Stimulated activated naive CD8-positive, alpha-beta T cell treated with anti-CD3 and anti-CD28 coated beads, Interleukin-15, Interleukin-2, amounts not matched to agents 100 ng/mL and 50 ng/mL, for 24 hours (primary cell): ENCODE measurements at regions not wholly inside any gene's neighbourhood (a gene's known extent, or its start where the extent isn't known, plus 50 kb on each side); places are given as distances from the start of the nearest gene placed in this dataset.

Source experiments
- H3K27ac Mint-ChIP-seq: one replicate; pipeline ENCODE4 v1.8.0; 2021; ENCODE audit warnings: mild to moderate bottlenecking, mixed read lengths
- H3K27me3 Mint-ChIP-seq: one replicate; pipeline ENCODE4 v1.8.0; 2021; ENCODE audit warnings: mixed read lengths
- H3K36me3 Mint-ChIP-seq: one replicate; pipeline ENCODE4 v1.8.0; 2021; ENCODE audit warnings: low read depth, mixed read lengths
- H3K4me1 Mint-ChIP-seq: one replicate; pipeline ENCODE4 v1.8.0; 2021; ENCODE audit warnings: low read depth, mixed read lengths
- H3K4me3 Mint-ChIP-seq: one replicate; pipeline ENCODE4 v1.8.0; 2021; ENCODE audit warnings: mild to moderate bottlenecking, mixed read lengths
- H3K9me3 Mint-ChIP-seq: one replicate; pipeline ENCODE4 v1.8.0; 2021; ENCODE audit warnings: mixed read lengths

GRCh38 chr5:102010644-102011043 lies 285.4 kb downstream of the SLCO4C1 start:
- H3K4me1 Mint-ChIP-seq, result no peaks in the 10 kb centered on the region
- no peaks in the 10 kb centered on the region for H3K9me3 Mint-ChIP-seq
- H3K36me3 Mint-ChIP-seq, result no peaks in the 10 kb centered on the region
- H3K27me3 Mint-ChIP-seq, result no peaks in the 10 kb centered on the region
- no peak overlapping the region for H3K4me3 Mint-ChIP-seq
- no peak overlapping the region for H3K27ac Mint-ChIP-seq

GRCh38 chr5:101997235-101997634 lies 298.8 kb downstream of the SLCO4C1 start:
- no peak overlapping the region for H3K4me3 Mint-ChIP-seq
- no peaks in the 10 kb centered on the region for H3K27me3 Mint-ChIP-seq
- no peak overlapping the region for H3K27ac Mint-ChIP-seq
- H3K9me3 Mint-ChIP-seq, result no peaks in the 10 kb centered on the region
- H3K4me1 Mint-ChIP-seq, result no peaks in the 10 kb centered on the region
- no peaks in the 10 kb centered on the region for H3K36me3 Mint-ChIP-seq

GRCh38 chr5:101995585-101995984 lies 300.5 kb downstream of the SLCO4C1 start:
- Mint-ChIP-seq H3K27ac (no peak overlapping the region), H3K27me3 (no peaks in the 10 kb centered on the region), H3K9me3 (no peaks in the 10 kb centered on the region), H3K36me3 (no peaks in the 10 kb centered on the region), H3K4me3 (no peak overlapping the region), H3K4me1 (no peaks in the 10 kb centered on the region)

GRCh38 chr5:101991486-101991885 lies 304.6 kb downstream of the SLCO4C1 start:
- H3K27ac Mint-ChIP-seq, result no peak overlapping the region
- no peak overlapping the region for H3K4me3 Mint-ChIP-seq
- H3K27me3 Mint-ChIP-seq, result no peaks in the 10 kb centered on the region
- H3K4me1 Mint-ChIP-seq, result no peaks in the 10 kb centered on the region
- no peaks in the 10 kb centered on the region for H3K9me3 Mint-ChIP-seq
- no peaks in the 10 kb centered on the region for H3K36me3 Mint-ChIP-seq

- Mint-ChIP-seq H3K4me3 (no peak overlapping the region), H3K9me3 (no peaks in the 10 kb centered on the region), H3K27me3 (no peaks in the 10 kb centered on the region), H3K4me1 (no peaks in the 10 kb centered on the region), H3K27ac (no peak overlapping the region), H3K36me3 (no peaks in the 10 kb centered on the region)
Measured at GRCh38 chr5:101989659-101990058, 306.4 kb downstream of the SLCO4C1 start.

GRCh38 chr5:101977729-101978345 lies 318.2 kb downstream of the SLCO4C1 start:
- Mint-ChIP-seq H3K4me1 (no peaks in the 10 kb centered on the region), H3K27ac (no peak overlapping the region), H3K4me3 (no peak overlapping the region), H3K9me3 (no peaks in the 10 kb centered on the region), H3K27me3 (no peaks in the 10 kb centered on the region), H3K36me3 (no peaks in the 10 kb centered on the region)

GRCh38 chr5:101976933-101977332 lies 319.2 kb downstream of the SLCO4C1 start:
- Mint-ChIP-seq H3K27ac (no peak overlapping the region), H3K36me3 (no peaks in the 10 kb centered on the region), H3K4me1 (no peaks in the 10 kb centered on the region), H3K27me3 (no peaks in the 10 kb centered on the region), H3K9me3 (no peaks in the 10 kb centered on the region), H3K4me3 (no peak overlapping the region)

GRCh38 chr5:101969742-101970141 lies 326.3 kb downstream of the SLCO4C1 start:
- no peaks in the 10 kb centered on the region for H3K9me3 Mint-ChIP-seq
- no peaks in the 10 kb centered on the region for H3K36me3 Mint-ChIP-seq
- no peaks in the 10 kb centered on the region for H3K4me1 Mint-ChIP-seq
- no peak overlapping the region for H3K27ac Mint-ChIP-seq
- no peak overlapping the region for H3K4me3 Mint-ChIP-seq
- H3K27me3 Mint-ChIP-seq, result no peaks in the 10 kb centered on the region

- Mint-ChIP-seq H3K4me1 (no peaks in the 10 kb centered on the region), H3K27ac (no peak overlapping the region), H3K36me3 (no peaks in the 10 kb centered on the region), H3K27me3 (no peaks in the 10 kb centered on the region), H3K4me3 (no peak overlapping the region), H3K9me3 (no peaks in the 10 kb centered on the region)
Measured at GRCh38 chr5:101966476-101966875, 329.6 kb downstream of the SLCO4C1 start.

GRCh38 chr5:101955891-101956290 lies 340.2 kb downstream of the SLCO4C1 start:
- Mint-ChIP-seq H3K4me1 (no peaks in the 10 kb centered on the region), H3K36me3 (no peaks in the 10 kb centered on the region), H3K9me3 (no peaks in the 10 kb centered on the region), H3K4me3 (no peak overlapping the region), H3K27ac (no peak overlapping the region), H3K27me3 (no peaks in the 10 kb centered on the region)

- Mint-ChIP-seq H3K27ac (no peak overlapping the region), H3K4me1 (no peaks in the 10 kb centered on the region), H3K4me3 (no peak overlapping the region), H3K27me3 (no peaks in the 10 kb centered on the region), H3K36me3 (no peaks in the 10 kb centered on the region), H3K9me3 (no peaks in the 10 kb centered on the region)
Measured at GRCh38 chr5:101950019-101950418, 346.1 kb downstream of the SLCO4C1 start.

- no peak overlapping the region for H3K27ac Mint-ChIP-seq
Measured at GRCh38 chr5:101948615-101949014, 347.5 kb downstream of the SLCO4C1 start.

GRCh38 chr5:101943784-101944183 lies 352.3 kb downstream of the SLCO4C1 start:
- Mint-ChIP-seq H3K36me3 (no peaks in the 10 kb centered on the region), H3K4me1 (no peaks in the 10 kb centered on the region), H3K4me3 (no peak overlapping the region), H3K27me3 (no peaks in the 10 kb centered on the region), H3K27ac (peak overlapping the region; percentile 31), H3K9me3 (no peaks in the 10 kb centered on the region)

More at GRCh38 chr5:101948615-101949014, 347.5 kb downstream of the SLCO4C1 start:
- Mint-ChIP-seq H3K4me1 (no peaks in the 10 kb centered on the region), H3K36me3 (no peaks in the 10 kb centered on the region), H3K9me3 (no peaks in the 10 kb centered on the region), H3K27me3 (no peaks in the 10 kb centered on the region), H3K4me3 (no peak overlapping the region)

GRCh38 chr5:101942321-101942882 lies 353.7 kb downstream of the SLCO4C1 start:
- Mint-ChIP-seq H3K27ac (no peak overlapping the region), H3K36me3 (no peaks in the 10 kb centered on the region), H3K4me1 (no peaks in the 10 kb centered on the region), H3K27me3 (no peaks in the 10 kb centered on the region), H3K4me3 (no peak overlapping the region), H3K9me3 (no peaks in the 10 kb centered on the region)

GRCh38 chr5:101937041-101937440 lies 359.0 kb downstream of the SLCO4C1 start:
- no peak overlapping the region for H3K27ac Mint-ChIP-seq
- H3K4me3 Mint-ChIP-seq, result no peak overlapping the region
- no peaks in the 10 kb centered on the region for H3K9me3 Mint-ChIP-seq
- no peaks in the 10 kb centered on the region for H3K4me1 Mint-ChIP-seq
- no peaks in the 10 kb centered on the region for H3K36me3 Mint-ChIP-seq
- no peaks in the 10 kb centered on the region for H3K27me3 Mint-ChIP-seq

GRCh38 chr5:101935086-101935485 lies 361.0 kb downstream of the SLCO4C1 start:
- H3K9me3 Mint-ChIP-seq, result no peaks in the 10 kb centered on the region
- no peaks in the 10 kb centered on the region for H3K4me1 Mint-ChIP-seq
- no peaks in the 10 kb centered on the region for H3K27me3 Mint-ChIP-seq
- H3K27ac Mint-ChIP-seq, result no peak overlapping the region
- H3K36me3 Mint-ChIP-seq, result no peaks in the 10 kb centered on the region
- no peak overlapping the region for H3K4me3 Mint-ChIP-seq
